Left lobe of liver (tissue), 2 donors: ENCODE measurements at regions not wholly inside any gene's neighbourhood (a gene's known extent, or its start where the extent isn't known, plus 50 kb on each side); places are given as distances from the start of the nearest gene placed in this dataset.
"Not testable (repeated sequence)": the region's sequence is repeated elsewhere in the genome, so short reads cannot be mapped to it uniquely, and the experiment has no call there.

Source experiments
- ATAC-seq: fragments of 200-7000 bp; cut with Tn5 transposase; one replicate; pipeline ENCODE4 v1.9.1; 2020; ENCODE audit warnings: mild to moderate bottlenecking, moderate library complexity
- DNase-seq: peaks from one replicate; pipeline ENCODE4 v3.0.0-alpha.2; 2020; ENCODE audit warnings: low spot score
- donor health status: DM: no; HTN: no; CAD: no; lungs with moderate emphysema.
- donor health status: DM: no; HTN: yes; CAD: no.

GRCh38 chr1:9441451-9442133, 97.7 kb upstream of the SLC25A33 start:
- ATAC-seq (peak; percentile 47), DNase-seq (peak; percentile 75)

GRCh38 chr1:9442278-9442846, 96.9 kb upstream of the SLC25A33 start:
- ATAC-seq (peak; percentile 46), DNase-seq (no peak)

GRCh38 chr1:9442986-9443385, 96.3 kb upstream of the SLC25A33 start:
- DNase-seq, result no peak
- ATAC-seq, result no peak

GRCh38 chr1:9443913-9444445, 95.3 kb upstream of the SLC25A33 start:
- no peak for ATAC-seq
- DNase-seq, result no peak

GRCh38 chr1:9444532-9444931, 94.7 kb upstream of the SLC25A33 start:
- ATAC-seq, result no peak
- DNase-seq, result no peak

GRCh38 chr1:9445081-9445480, 94.2 kb upstream of the SLC25A33 start:
- not testable (repeated sequence) for DNase-seq, ATAC-seq

- peak; percentile 68 for ATAC-seq
Observed at GRCh38 chr1:9447215-9447960, 91.9 kb upstream of the SLC25A33 start.

GRCh38 chr1:9448132-9449109, 90.8 kb upstream of the SLC25A33 start:
- ATAC-seq, result no peak
- no peak for DNase-seq

More at GRCh38 chr1:9447215-9447960, 91.9 kb upstream of the SLC25A33 start:
- no peak for DNase-seq

GRCh38 chr1:9449110-9449627, 90.1 kb upstream of the SLC25A33 start:
- no peak for DNase-seq
- no peak for ATAC-seq

- no peak for DNase-seq
- no peak for ATAC-seq
Observed at GRCh38 chr1:9449976-9450696, 89.1 kb upstream of the SLC25A33 start.

GRCh38 chr1:9451081-9451480, 88.2 kb upstream of the SLC25A33 start:
- no peak for ATAC-seq
- DNase-seq, result no peak

GRCh38 chr1:9452516-9453140, 86.6 kb upstream of the SLC25A33 start:
- ATAC-seq, result peak; percentile 62
- DNase-seq, result peak; percentile 79

GRCh38 chr1:9453375-9453774, 85.9 kb upstream of the SLC25A33 start:
- ATAC-seq (no peak), DNase-seq (no peak)

GRCh38 chr1:9453779-9454418, 85.4 kb upstream of the SLC25A33 start:
- peak; percentile 72 for ATAC-seq
- peak; percentile 80 for DNase-seq

GRCh38 chr1:9454494-9455066, 84.7 kb upstream of the SLC25A33 start:
- peak; percentile 53 for ATAC-seq
- DNase-seq, result no peak

GRCh38 chr1:9455487-9456234, 83.6 kb upstream of the SLC25A33 start:
- ATAC-seq, result peak; percentile 36
- DNase-seq, result peak; percentile 65

- DNase-seq, result no peak
- no peak for ATAC-seq
Observed at GRCh38 chr1:9456833-9457232, 82.4 kb upstream of the SLC25A33 start.
